Ovary (tissue), 7 donors: ENCODE measurements at regions not wholly inside any gene's neighbourhood (a gene's known extent, or its start where the extent isn't known, plus 50 kb on each side); places are given as distances from the start of the nearest gene placed in this dataset.

Experiments
- DNase-seq, 5 donors: peaks; one replicate each; pipeline ENCODE4 v3.0.0-alpha.2; 2019 to 2020
- H3K27ac ChIP-seq, 2 donors: fragments of 200-600 bp; one replicate each; pipeline versions ENCODE4 v1.5.1 to v1.8.0; 2019 to 2022
- H3K27me3 ChIP-seq: fragments of 200-600 bp; one replicate; pipeline ENCODE4 v1.8.0; 2022
- H3K36me3 ChIP-seq: fragments of 200-600 bp; sonication (generic); one replicate; pipeline ENCODE4 v1.5.1; 2019
- H3K4me1 ChIP-seq: one replicate; pipeline ENCODE4 v1.8.1; 2013; ENCODE audit warnings: mild to moderate bottlenecking, moderate library complexity; ENCODE audit not compliant: insufficient read depth
- H3K4me3 ChIP-seq: fragments of 200-600 bp; sonication (generic); one replicate; pipeline ENCODE4 v1.5.1; 2017
- H3K9me3 ChIP-seq, 2 donors: fragments of 200-600 bp in 1 of 2; sonication (generic) in 1 of 2; one replicate each; pipeline versions ENCODE4 v1.5.1 to v1.8.1; 2013 to 2019; ENCODE audit warnings: mild to moderate bottlenecking in 1 of 2, moderate library complexity in 1 of 2
- CTCF ChIP-seq, 3 donors: fragments of 450-650 bp in 2 of 3; fragments of 200-600 bp in 1 of 3; IDR thresholded peaks; one replicate each; pipeline versions ENCODE4 v1.5.1 to v1.8.0; 2016 to 2022; ENCODE audit warnings: antibody characterized with exemption in 3 of 3, mild to moderate bottlenecking in 1 of 3
- EP300 ChIP-seq: sonication (generic); formaldehyde crosslinking; IDR thresholded peaks from one replicate; pipeline ENCODE4 v1.6.1; 2017; ENCODE audit warnings: antibody characterized with exemption
- POLR2A ChIP-seq: fragments of 450-650 bp; IDR thresholded peaks from one replicate; pipeline ENCODE4 v1.6.1; 2017; ENCODE audit warnings: antibody characterized with exemption, mild to moderate bottlenecking, moderate library complexity
- WGBS, 3 donors: extraction: QIAGEN DNeasy Blood & Tissue Kit in 1 of 3; methylation state at CpG; one replicate each; pipeline versions ENCODE4 v1.1.5 to v1.1.7; 2013 to 2017; 5-methylcytosine and 5-hydroxymethylcytosine counted together
- intact Hi-C, 4 donors: fragments of 100-400 bp; cut with DNase I; formaldehyde crosslinking; loops; one replicate each; pipeline versions ENCODE4 v1.11.0 to v1.15.1; 2022 to 2023
- donor health status: DM: no; HTN: no; CAD: no; lungs with moderate emphysema.
- donor health status: DM: no; HTN: no; CAD: no.
- donor health status: Bipolar disorder and iron deficiency.
- donor health status: DM: no; HTN: no; CAD: no.
- donor health status: DM: yes; HTN: yes; CAD: no.

GRCh38 chr10:23723796-23724195, 284.9 kb downstream of the OTUD1 start:
- no peaks in the 10 kb centered on the region for H3K27me3 ChIP-seq
- H3K4me1 ChIP-seq, result no peaks in the 10 kb centered on the region
- no peak overlapping the region for H3K4me3 ChIP-seq
- H3K36me3 ChIP-seq, result no peaks in the 10 kb centered on the region
- DNase-seq, result no peak
- intact Hi-C loops, result no loop called here
- WGBS, 3 donors, result 59 to 84% (median 68%) methylated on average over 6 of the region's 6 CpGs
- no peaks in the 10 kb centered on the region for H3K9me3 ChIP-seq
- TF ChIP-seq POLR2A, result no peak
- TF ChIP-seq EP300, result no peak
- no peak for TF ChIP-seq CTCF (IDR thresholded peaks at IDR 0.05)
- H3K27ac ChIP-seq, result no peak overlapping the region

- no peaks in the 10 kb centered on the region for H3K4me1 ChIP-seq
- H3K9me3 ChIP-seq, result no peaks in the 10 kb centered on the region
- DNase-seq, result no peak
- no peak overlapping the region for H3K27ac ChIP-seq
- H3K4me3 ChIP-seq, result no peak overlapping the region
- H3K36me3 ChIP-seq, result no peaks in the 10 kb centered on the region
- WGBS, 3 donors, result 48 to 53% (median 50%) methylated on average over 1 of the region's 1 CpG
- H3K27me3 ChIP-seq, result no peaks in the 10 kb centered on the region
- intact Hi-C loops, result no loop called here
- no peak for TF ChIP-seq EP300
- TF ChIP-seq POLR2A, result no peak
- TF ChIP-seq CTCF (IDR thresholded peaks at IDR 0.05), result no peak
These were observed 286.7 kb downstream of the OTUD1 start for GRCh38 chr10:23725548-23725947.

- intact Hi-C loops, result no loop called here
- TF ChIP-seq CTCF (IDR thresholded peaks at IDR 0.05) (no peak), EP300 (no peak), POLR2A (no peak)
- DNase-seq, result no peak
- Histone ChIP-seq H3K4me1 (no peaks in the 10 kb centered on the region), H3K36me3 (no peaks in the 10 kb centered on the region), H3K9me3 (no peaks in the 10 kb centered on the region), H3K27ac (no peak overlapping the region), H3K27me3 (no peaks in the 10 kb centered on the region), H3K4me3 (no peak overlapping the region)
- WGBS, 3 donors, result 86 to 93% (median 91%) methylated on average over 2 of the region's 2 CpGs
These were observed 303.5 kb downstream of the OTUD1 start for GRCh38 chr10:23742368-23742767.

GRCh38 chr10:23742807-23743206, 303.9 kb downstream of the OTUD1 start:
- DNase-seq, result no peak
- no peaks in the 10 kb centered on the region for H3K9me3 ChIP-seq
- intact Hi-C loops, result no loop called here
- H3K36me3 ChIP-seq, result no peaks in the 10 kb centered on the region
- no peak for TF ChIP-seq POLR2A
- TF ChIP-seq EP300, result no peak
- no peak for TF ChIP-seq CTCF (IDR thresholded peaks at IDR 0.05)
- H3K4me1 ChIP-seq, result no peaks in the 10 kb centered on the region
- no peaks in the 10 kb centered on the region for H3K27me3 ChIP-seq
- no peak overlapping the region for H3K4me3 ChIP-seq
- no peak overlapping the region for H3K27ac ChIP-seq
- 54 to 64% (median 61%) methylated on average over 1 of the region's 1 CpG for WGBS, 3 donors

- intact Hi-C loops, result no loop called here
- WGBS, 3 donors, result 59 to 66% (median 66%) methylated on average over 2 of the region's 2 CpGs
- H3K9me3 ChIP-seq, result no peaks in the 10 kb centered on the region
- H3K4me1 ChIP-seq, result no peaks in the 10 kb centered on the region
- DNase-seq, result no peak
- no peaks in the 10 kb centered on the region for H3K27me3 ChIP-seq
- H3K27ac ChIP-seq, result no peak overlapping the region
- H3K36me3 ChIP-seq, result no peaks in the 10 kb centered on the region
- TF ChIP-seq POLR2A (no peak), CTCF (IDR thresholded peaks at IDR 0.05) (no peak), EP300 (no peak)
- no peak overlapping the region for H3K4me3 ChIP-seq
These were observed 315.3 kb downstream of the OTUD1 start for GRCh38 chr10:23754179-23754578.
